ENCODE measurements at regions not wholly inside any gene's neighbourhood (a gene's known extent, or its start where the extent isn't known, plus 50 kb on each side); places are given as distances from the start of the nearest gene placed in this dataset.

- no peak overlapping the region for H3K4me3 ChIP-seq (replicated peaks; ENCODE audit: low read depth, low read length)
- no peak for DNase-seq (ENCODE audit: low read depth)
- TF ChIP-seq CTCF (IDR thresholded peaks at IDR 0.05; ENCODE audit: low read length, missing control alignments) = no peak
These were observed 213.4 kb upstream of the PTBP2 start for GRCh38 chr1:96508233-96508632.

- H3K4me3 ChIP-seq (replicated peaks; ENCODE audit: low read depth, low read length) = no peak overlapping the region
- TF ChIP-seq CTCF (IDR thresholded peaks at IDR 0.05; ENCODE audit: low read length, missing control alignments) = no peak
- no peak for DNase-seq (ENCODE audit: low read depth)
These were observed 212.2 kb upstream of the PTBP2 start for GRCh38 chr1:96509339-96509738.

DNA sequence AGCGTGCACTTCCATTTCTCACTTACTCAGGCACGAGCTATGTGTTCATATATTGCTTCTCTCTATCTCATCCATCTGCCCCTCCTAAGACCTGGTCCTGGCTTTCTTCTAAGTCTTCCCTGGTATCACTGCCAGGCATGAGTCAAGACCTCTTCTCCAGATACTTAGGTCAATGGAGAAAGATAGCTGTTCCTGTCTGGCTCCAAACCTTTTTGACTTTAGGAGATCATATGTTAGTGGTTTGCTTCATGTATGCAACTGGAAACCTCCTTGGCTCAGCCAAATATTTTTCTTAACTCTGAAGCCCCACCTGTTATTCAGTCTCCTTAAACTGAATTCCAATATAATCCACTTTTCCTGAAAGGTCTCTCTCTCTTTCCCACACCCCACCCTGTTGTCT, 211.6 kb upstream of the PTBP2 start:
- no peak for DNase-seq (ENCODE audit: low read depth)
- TF ChIP-seq CTCF (IDR thresholded peaks at IDR 0.05; ENCODE audit: low read length, missing control alignments) = no peak

GRCh38 chr1:96510391-96510790, 211.2 kb upstream of the PTBP2 start:
- no peak for DNase-seq (ENCODE audit: low read depth)
- H3K4me3 ChIP-seq (replicated peaks; ENCODE audit: low read depth, low read length) = no peak overlapping the region
- no peak for TF ChIP-seq CTCF (IDR thresholded peaks at IDR 0.05; ENCODE audit: low read length, missing control alignments)

More for the DNA sequence above, 211.6 kb upstream of the PTBP2 start:
- no peak overlapping the region for H3K4me3 ChIP-seq (replicated peaks; ENCODE audit: low read depth, low read length)

DNA sequence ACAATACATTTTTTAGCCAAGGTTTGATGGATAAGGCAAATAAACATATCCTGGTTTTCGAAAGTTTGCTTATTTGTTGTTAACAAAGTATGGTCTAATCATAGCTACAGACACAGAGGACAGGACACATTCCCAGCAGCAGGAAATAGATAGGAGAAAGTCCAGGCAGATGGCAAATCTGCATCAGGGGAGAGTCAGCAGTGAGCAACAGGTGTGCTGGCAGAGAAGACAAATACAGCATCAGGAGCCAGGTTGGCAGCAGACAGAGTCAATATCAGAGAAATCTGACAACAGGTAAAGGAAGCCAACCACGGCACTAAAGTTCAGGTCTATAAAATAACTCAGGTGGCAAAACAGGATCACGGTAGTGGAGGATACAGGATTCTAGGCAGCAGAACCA, 210.7 kb upstream of the PTBP2 start:
- TF ChIP-seq CTCF (IDR thresholded peaks at IDR 0.05; ENCODE audit: low read length, missing control alignments) = no peak
- no peak for DNase-seq (ENCODE audit: low read depth)

GRCh38 chr1:96513136-96513535, 208.4 kb upstream of the PTBP2 start:
- no peak overlapping the region for H3K4me3 ChIP-seq (replicated peaks; ENCODE audit: low read depth, low read length)
- TF ChIP-seq CTCF (IDR thresholded peaks at IDR 0.05; ENCODE audit: low read length, missing control alignments) = no peak
- no peak for DNase-seq (ENCODE audit: low read depth)

More for the DNA sequence above, 210.7 kb upstream of the PTBP2 start:
- H3K4me3 ChIP-seq (replicated peaks; ENCODE audit: low read depth, low read length) = no peak overlapping the region

DNA sequence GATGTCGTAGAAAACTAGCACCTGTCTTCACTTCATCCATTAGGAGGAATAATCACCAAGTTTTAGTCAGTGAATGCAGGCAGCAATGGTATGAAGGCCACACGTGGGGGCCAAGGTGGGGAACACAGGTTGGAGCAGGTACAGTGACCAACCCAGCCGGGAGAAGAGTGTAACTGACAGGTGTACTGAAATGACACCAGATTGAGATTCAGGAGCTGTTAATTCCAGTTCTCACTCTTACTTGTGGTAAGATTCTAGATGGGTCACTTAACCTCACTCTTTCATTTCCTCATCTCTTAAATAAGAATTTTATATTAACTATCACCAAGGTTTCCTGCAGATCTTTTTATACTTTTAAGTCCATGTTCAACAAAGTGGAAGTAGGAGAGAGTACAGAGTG, 206.2 kb upstream of the PTBP2 start:
- no peak overlapping the region for H3K4me3 ChIP-seq (replicated peaks; ENCODE audit: low read depth, low read length)
- no peak for TF ChIP-seq CTCF (IDR thresholded peaks at IDR 0.05; ENCODE audit: low read length, missing control alignments)
- DNase-seq (ENCODE audit: low read depth) = no peak
